ENCODE measurements at regions not wholly inside any gene's neighbourhood (a gene's known extent, or its start where the extent isn't known, plus 50 kb on each side); places are given as distances from the start of the nearest gene placed in this dataset.

DNA sequence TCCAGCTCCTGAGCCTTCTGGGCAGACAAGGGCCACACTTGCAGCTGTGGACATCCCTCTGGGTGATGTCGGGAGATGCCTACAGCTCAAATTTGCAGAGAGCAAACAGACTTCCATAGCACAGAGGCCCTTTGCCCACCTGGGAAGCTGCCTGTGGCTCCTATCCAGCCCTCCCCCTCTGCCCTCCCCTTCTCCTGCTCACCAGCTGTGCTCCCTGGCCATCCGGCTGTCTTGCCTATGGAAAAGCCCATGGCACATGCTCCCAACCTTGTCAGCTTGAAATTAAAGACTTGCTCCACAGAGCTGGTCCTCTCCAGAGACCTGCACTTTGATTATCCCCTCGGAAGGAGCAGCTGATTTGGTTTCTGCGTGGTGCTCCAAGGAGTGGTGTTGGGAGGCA lies 118.9 kb upstream of the NECTIN1 start:
- no peak for FAIRE-seq
- peaks cover 5% of the 10 kb centered on the region; the same call in 1 of the 2 replicates for H4K20me1 ChIP-seq (replicated peaks; ENCODE audit: control insufficient read depth, insufficient read depth, low read length)
- no peaks in the 10 kb centered on the region for H3K79me2 ChIP-seq (ENCODE audit: control insufficient read depth, insufficient read depth, low read length)
- no peak overlapping the region for H2AFZ ChIP-seq (ENCODE audit: low read depth, low read length)
- H3K4me1 ChIP-seq (replicated peaks in 1 of 2; ENCODE audit: control insufficient read depth in 2 of 2, insufficient read depth in 2 of 2, low read length in 2 of 2): no peaks in the 10 kb centered on the region
- BruUV-seq (replicated peaks): no TSS peak
- no peaks in the 10 kb centered on the region for H3K9me3 ChIP-seq (replicated peaks; ENCODE audit: control insufficient read depth, insufficient read depth, low read depth, low read length)
- no peak overlapping the region for H3K27ac ChIP-seq (ENCODE audit: extremely low read depth, low read depth, low read length)
- 0% methylated on average over 4 of the region's 4 CpGs for WGBS (ENCODE audit: insufficient coverage, low coverage, missing lambda C conversion rate)
- H3K9me1 ChIP-seq (ENCODE audit: control insufficient read depth, insufficient read depth, low read length): no peaks in the 10 kb centered on the region
- H3K27me3 ChIP-seq (ENCODE audit: control insufficient read depth in 2 of 2, insufficient read depth in 2 of 2, low read length in 2 of 2): no peaks in the 10 kb centered on the region; a peak in 1 of 5 replicates
- ChIA-PET POLR2A (interaction anchor here (0.6 to 0.7 kb wide), 2 partner anchors 55 to 319 kb away, joined by 3 read pairs; no protein-coding TSS in a partner anchor), CTCF (ENCODE audit: low intra/inter-chr PET ratio) (no interaction called here)
- no peak overlapping the region for H3K4me2 ChIP-seq (ENCODE audit: insufficient read depth, low read length)
- H3K36me3 ChIP-seq (ENCODE audit: control insufficient read depth, insufficient read depth, low read length): no peaks in the 10 kb centered on the region
- no peak for DNase-seq (ENCODE audit: extremely low read depth in 1 of 4, low spot score in 3 of 4)
- H3K9ac ChIP-seq (ENCODE audit: insufficient read depth in 1 of 2, low read depth in 2 of 2, low read length in 2 of 2): no peak overlapping the region
- no peak overlapping the region for H3K4me3 ChIP-seq
- no peak for TF ChIP-seq CSDE1 (IDR thresholded peaks at IDR 0.05)
- TF ChIP-seq BRF1 (IDR thresholded peaks at IDR 0.05; ENCODE audit: borderline replicate concordance, extremely low read depth, insufficient read length): no peak
- no peak for TF ChIP-seq ZFP30 (CRISPR knock-in tag; IDR thresholded peaks at IDR 0.05; ENCODE audit: borderline replicate concordance)
- TF ChIP-seq MBD2 (IDR thresholded peaks at IDR 0.05; ENCODE audit: borderline replicate concordance, low read depth): no peak
- TF ChIP-seq HMG20A (CRISPR knock-in tag; conservative IDR thresholded peaks at IDR 0.05): no peak
- TF ChIP-seq ZNF445 (CRISPR knock-in tag; IDR thresholded peaks at IDR 0.05; ENCODE audit: low read depth): no peak
- TF ChIP-seq, protein P1, sequence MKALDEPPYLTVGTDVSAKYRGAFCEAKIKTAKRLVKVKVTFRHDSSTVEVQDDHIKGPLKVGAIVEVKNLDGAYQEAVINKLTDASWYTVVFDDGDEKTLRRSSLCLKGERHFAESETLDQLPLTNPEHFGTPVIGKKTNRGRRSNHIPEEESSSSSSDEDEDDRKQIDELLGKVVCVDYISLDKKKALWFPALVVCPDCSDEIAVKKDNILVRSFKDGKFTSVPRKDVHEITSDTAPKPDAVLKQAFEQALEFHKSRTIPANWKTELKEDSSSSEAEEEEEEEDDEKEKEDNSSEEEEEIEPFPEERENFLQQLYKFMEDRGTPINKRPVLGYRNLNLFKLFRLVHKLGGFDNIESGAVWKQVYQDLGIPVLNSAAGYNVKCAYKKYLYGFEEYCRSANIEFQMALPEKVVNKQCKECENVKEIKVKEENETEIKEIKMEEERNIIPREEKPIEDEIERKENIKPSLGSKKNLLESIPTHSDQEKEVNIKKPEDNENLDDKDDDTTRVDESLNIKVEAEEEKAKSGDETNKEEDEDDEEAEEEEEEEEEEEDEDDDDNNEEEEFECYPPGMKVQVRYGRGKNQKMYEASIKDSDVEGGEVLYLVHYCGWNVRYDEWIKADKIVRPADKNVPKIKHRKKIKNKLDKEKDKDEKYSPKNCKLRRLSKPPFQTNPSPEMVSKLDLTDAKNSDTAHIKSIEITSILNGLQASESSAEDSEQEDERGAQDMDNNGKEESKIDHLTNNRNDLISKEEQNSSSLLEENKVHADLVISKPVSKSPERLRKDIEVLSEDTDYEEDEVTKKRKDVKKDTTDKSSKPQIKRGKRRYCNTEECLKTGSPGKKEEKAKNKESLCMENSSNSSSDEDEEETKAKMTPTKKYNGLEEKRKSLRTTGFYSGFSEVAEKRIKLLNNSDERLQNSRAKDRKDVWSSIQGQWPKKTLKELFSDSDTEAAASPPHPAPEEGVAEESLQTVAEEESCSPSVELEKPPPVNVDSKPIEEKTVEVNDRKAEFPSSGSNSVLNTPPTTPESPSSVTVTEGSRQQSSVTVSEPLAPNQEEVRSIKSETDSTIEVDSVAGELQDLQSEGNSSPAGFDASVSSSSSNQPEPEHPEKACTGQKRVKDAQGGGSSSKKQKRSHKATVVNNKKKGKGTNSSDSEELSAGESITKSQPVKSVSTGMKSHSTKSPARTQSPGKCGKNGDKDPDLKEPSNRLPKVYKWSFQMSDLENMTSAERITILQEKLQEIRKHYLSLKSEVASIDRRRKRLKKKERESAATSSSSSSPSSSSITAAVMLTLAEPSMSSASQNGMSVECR (CRISPR knock-in tag; IDR thresholded peaks at IDR 0.05): no peak
- no peak for TF ChIP-seq EZH2 (IDR thresholded peaks at IDR 0.05; ENCODE audit: borderline replicate concordance, low read depth, low read length)
- no peak for TF ChIP-seq EHMT2 (IDR thresholded peaks at IDR 0.05)
- TF ChIP-seq ARID1B (IDR thresholded peaks at IDR 0.05): no peak
- TF ChIP-seq, protein P2, sequence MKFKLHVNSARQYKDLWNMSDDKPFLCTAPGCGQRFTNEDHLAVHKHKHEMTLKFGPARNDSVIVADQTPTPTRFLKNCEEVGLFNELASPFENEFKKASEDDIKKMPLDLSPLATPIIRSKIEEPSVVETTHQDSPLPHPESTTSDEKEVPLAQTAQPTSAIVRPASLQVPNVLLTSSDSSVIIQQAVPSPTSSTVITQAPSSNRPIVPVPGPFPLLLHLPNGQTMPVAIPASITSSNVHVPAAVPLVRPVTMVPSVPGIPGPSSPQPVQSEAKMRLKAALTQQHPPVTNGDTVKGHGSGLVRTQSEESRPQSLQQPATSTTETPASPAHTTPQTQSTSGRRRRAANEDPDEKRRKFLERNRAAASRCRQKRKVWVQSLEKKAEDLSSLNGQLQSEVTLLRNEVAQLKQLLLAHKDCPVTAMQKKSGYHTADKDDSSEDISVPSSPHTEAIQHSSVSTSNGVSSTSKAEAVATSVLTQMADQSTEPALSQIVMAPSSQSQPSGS (CRISPR knock-in tag; IDR thresholded peaks at IDR 0.05): no peak
- TF ChIP-seq ZKSCAN3 (CRISPR knock-in tag; IDR thresholded peaks at IDR 0.05): no peak
- TF ChIP-seq, protein P3, sequence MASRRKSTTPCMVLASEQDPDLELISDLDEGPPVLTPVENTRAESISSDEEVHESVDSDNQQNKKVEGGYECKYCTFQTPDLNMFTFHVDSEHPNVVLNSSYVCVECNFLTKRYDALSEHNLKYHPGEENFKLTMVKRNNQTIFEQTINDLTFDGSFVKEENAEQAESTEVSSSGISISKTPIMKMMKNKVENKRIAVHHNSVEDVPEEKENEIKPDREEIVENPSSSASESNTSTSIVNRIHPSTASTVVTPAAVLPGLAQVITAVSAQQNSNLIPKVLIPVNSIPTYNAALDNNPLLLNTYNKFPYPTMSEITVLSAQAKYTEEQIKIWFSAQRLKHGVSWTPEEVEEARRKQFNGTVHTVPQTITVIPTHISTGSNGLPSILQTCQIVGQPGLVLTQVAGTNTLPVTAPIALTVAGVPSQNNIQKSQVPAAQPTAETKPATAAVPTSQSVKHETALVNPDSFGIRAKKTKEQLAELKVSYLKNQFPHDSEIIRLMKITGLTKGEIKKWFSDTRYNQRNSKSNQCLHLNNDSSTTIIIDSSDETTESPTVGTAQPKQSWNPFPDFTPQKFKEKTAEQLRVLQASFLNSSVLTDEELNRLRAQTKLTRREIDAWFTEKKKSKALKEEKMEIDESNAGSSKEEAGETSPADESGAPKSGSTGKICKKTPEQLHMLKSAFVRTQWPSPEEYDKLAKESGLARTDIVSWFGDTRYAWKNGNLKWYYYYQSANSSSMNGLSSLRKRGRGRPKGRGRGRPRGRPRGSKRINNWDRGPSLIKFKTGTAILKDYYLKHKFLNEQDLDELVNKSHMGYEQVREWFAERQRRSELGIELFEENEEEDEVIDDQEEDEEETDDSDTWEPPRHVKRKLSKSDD (conservative IDR thresholded peaks at IDR 0.05; ENCODE audit: low read length): no peak
- no peak for TF ChIP-seq NR2F6 (CRISPR knock-in tag; IDR thresholded peaks at IDR 0.05)
- intact Hi-C loops (cut with micrococcal nuclease): no loop called here
- no peak for ATAC-seq
- in situ Hi-C loops (cut with MboI): no loop called here

All from K562 (cell line).